Endothelial cell of umbilical vein (primary cell): ENCODE measurements at regions not wholly inside any gene's neighbourhood (a gene's known extent, or its start where the extent isn't known, plus 50 kb on each side); places are given as distances from the start of the nearest gene placed in this dataset.

Experiments used
- BruUV-seq: library from RNA; stranded (reverse); fragments of 400-500 nt; replicated peaks from 2 replicates; lab custom pipeline; 2021; lab: Mats Ljungman, UMichigan
- CTCF ChIA-PET: fragments of 300-600, 350-600 bp; sonication (Branson Sonifier 250); formaldehyde crosslinking; loops from one replicate; lab custom pipeline; 2021; ENCODE audit warnings: antibody characterized with exemption, inconsistent platforms; lab: Charles Lee
- POLR2A ChIA-PET: fragments of 300-600, 350-600 bp; sonication (Branson Sonifier 250); formaldehyde crosslinking; loops from one replicate; lab custom pipeline; 2021; ENCODE audit warnings: antibody characterized with exemption, inconsistent platforms; lab: Charles Lee
- DNase-seq: peaks from one replicate; pipeline ENCODE4 v3.0.0-alpha.2; 2011; ENCODE audit warnings: low read depth, low spot score
- FAIRE-seq: peaks from 2 replicates; lab custom pipeline; 2011; peaks lifted over from hg19 to GRCh38; lab: Jason Lieb, UNC
- H2AFZ ChIP-seq: 2 replicates; pipeline ENCODE4 v1.6.0; 2012; ENCODE audit warnings: low read depth, low read length, control low read depth, inconsistent platforms
- H3K27ac ChIP-seq: 2 replicates; pipeline ENCODE4 v1.5.1; 2011; ENCODE audit warnings: low read depth, mild to moderate bottlenecking, control low read depth, low read length, moderate library complexity; ENCODE audit not compliant: insufficient read depth
- H3K27me3 ChIP-seq, 2 experiments: 2 replicates each; pipeline versions ENCODE4 v1.6.0 to v1.6.1; 2011; ENCODE audit warnings: low read length in 2 of 2, mixed read lengths in 1 of 2; ENCODE audit not compliant: control insufficient read depth in 2 of 2, insufficient read depth in 2 of 2
- H3K36me3 ChIP-seq, 2 experiments: 2 replicates in 1 of 2; 3 replicates in 1 of 2; pipeline ENCODE4 v1.5.1; 2011; ENCODE audit warnings: low read length in 2 of 2, mild to moderate bottlenecking in 1 of 2, moderate library complexity in 1 of 2; ENCODE audit not compliant: control insufficient read depth in 2 of 2, insufficient read depth in 2 of 2; ENCODE audit errors: extremely low read depth in 1 of 2
- H3K4me1 ChIP-seq: 3 replicates; pipeline ENCODE4 v1.5.1; 2011; ENCODE audit warnings: mild to moderate bottlenecking, low read length; ENCODE audit not compliant: control insufficient read depth, insufficient read depth; ENCODE audit errors: extremely low read depth
- H3K4me2 ChIP-seq: 2 replicates; pipeline ENCODE4 v1.6.1; 2011; ENCODE audit warnings: low read length, control low read depth, mixed read lengths; ENCODE audit not compliant: insufficient read depth
- H3K4me3 ChIP-seq, 3 experiments: fragments of 200-600 bp in 1 of 3; sonication (generic), shearing (Covaris generic) in 1 of 3; replicated peaks in 1 of 3; 2 replicates each; pipeline ENCODE4 v1.5.1; 2011 to 2016; ENCODE audit warnings: control low read depth in 3 of 3, low read length in 3 of 3, mild to moderate bottlenecking in 2 of 3, inconsistent platforms in 1 of 3, low read depth in 1 of 3, moderate library complexity in 1 of 3; ENCODE audit not compliant: insufficient read depth in 1 of 3
- H3K79me2 ChIP-seq: 2 replicates; pipeline ENCODE4 v1.6.0; 2012; ENCODE audit warnings: low read length, inconsistent platforms; ENCODE audit not compliant: control insufficient read depth, insufficient read depth
- H3K9ac ChIP-seq: replicated peaks from 2 replicates; pipeline ENCODE3; 2011; ENCODE audit warnings: low read length, control low read depth; ENCODE audit not compliant: insufficient read depth; ENCODE audit errors: extremely low read depth
- H3K9me1 ChIP-seq: replicated peaks from 3 replicates; pipeline ENCODE4 v1.6.0; 2011; ENCODE audit warnings: mild to moderate bottlenecking, low read length; ENCODE audit not compliant: control insufficient read depth, insufficient read depth; ENCODE audit errors: extremely low read depth
- H3K9me3 ChIP-seq: replicated peaks from 2 replicates; pipeline ENCODE4 v1.5.1; 2012; ENCODE audit warnings: low read length, inconsistent platforms; ENCODE audit not compliant: control insufficient read depth, insufficient read depth
- H4K20me1 ChIP-seq: replicated peaks from 2 replicates; pipeline ENCODE3; 2011; ENCODE audit warnings: mild to moderate bottlenecking, low read length; ENCODE audit not compliant: control insufficient read depth, insufficient read depth; ENCODE audit errors: extremely low read depth
- EZH2 ChIP-seq: IDR thresholded peaks from 2 replicates; pipeline ENCODE4 v1.6.1; 2012; ENCODE audit warnings: borderline replicate concordance, low read depth, mild to moderate bottlenecking, moderate library complexity, low read length, inconsistent platforms; ENCODE audit not compliant: severe bottlenecking
- FOS ChIP-seq: IDR thresholded peaks from 2 replicates; pipeline ENCODE4 v1.6.1; 2011; ENCODE audit warnings: mild to moderate bottlenecking, low read length, moderate library complexity, borderline replicate concordance; ENCODE audit not compliant: insufficient read depth
- GATA2 ChIP-seq: IDR thresholded peaks from 2 replicates; pipeline ENCODE4 v1.7.0; 2011; ENCODE audit warnings: low read depth, mild to moderate bottlenecking, moderate library complexity, mixed read lengths, low read length; ENCODE audit not compliant: insufficient read length, insufficient read depth
- JUN ChIP-seq: IDR thresholded peaks from 2 replicates; pipeline ENCODE4 v1.6.1; 2011; ENCODE audit warnings: borderline replicate concordance, low read depth; ENCODE audit not compliant: insufficient read length, insufficient read depth
- MYC ChIP-seq: IDR thresholded peaks from one replicate; pipeline ENCODE4 v1.6.1; 2011; ENCODE audit warnings: mild to moderate bottlenecking, low read depth, low read length
- POLR2A ChIP-seq: IDR thresholded peaks from 2 replicates; pipeline ENCODE4 v1.6.1; 2012; ENCODE audit warnings: low read depth, mild to moderate bottlenecking, control low read depth, low read length
- POLR2AphosphoS5 ChIP-seq: IDR thresholded peaks from 2 replicates; pipeline ENCODE4 v1.6.1; 2012; ENCODE audit warnings: low read depth, mild to moderate bottlenecking, control low read depth, low read length, moderate library complexity; ENCODE audit not compliant: insufficient read depth
- dilution Hi-C: fragments of 300-500 bp; cut with MboI; formaldehyde crosslinking; loops from one replicate; pipeline ENCODE4 v1.15.0; 2019; ENCODE audit warnings: low sequenced_read_pairs; ENCODE audit not compliant: extremely low pct_ligation_motif_present
- intact Hi-C: fragments of 100-400 bp; cut with micrococcal nuclease; formaldehyde crosslinking; loops from one replicate; pipeline ENCODE4 v1.10.0; 2022
- TF ChIP-seq, protein P1 (sequence below), 2 donors: IDR thresholded peaks; 1 replicate in 1 of 2; 2 replicates in 1 of 2; pipeline ENCODE4 v1.5.1; 2011; ENCODE audit warnings: low read length in 2 of 2, mild to moderate bottlenecking in 2 of 2, moderate library complexity in 2 of 2, control low read depth in 1 of 2, inconsistent platforms in 1 of 2, low read depth in 1 of 2; ENCODE audit not compliant: insufficient read depth in 1 of 2; ENCODE audit errors: extremely low read depth in 1 of 2
- TF ChIP-seq, protein P2 (sequence below): IDR thresholded peaks from 2 replicates; pipeline ENCODE4 v1.6.1; 2011; ENCODE audit not compliant: insufficient read depth, insufficient read length

DNA sequence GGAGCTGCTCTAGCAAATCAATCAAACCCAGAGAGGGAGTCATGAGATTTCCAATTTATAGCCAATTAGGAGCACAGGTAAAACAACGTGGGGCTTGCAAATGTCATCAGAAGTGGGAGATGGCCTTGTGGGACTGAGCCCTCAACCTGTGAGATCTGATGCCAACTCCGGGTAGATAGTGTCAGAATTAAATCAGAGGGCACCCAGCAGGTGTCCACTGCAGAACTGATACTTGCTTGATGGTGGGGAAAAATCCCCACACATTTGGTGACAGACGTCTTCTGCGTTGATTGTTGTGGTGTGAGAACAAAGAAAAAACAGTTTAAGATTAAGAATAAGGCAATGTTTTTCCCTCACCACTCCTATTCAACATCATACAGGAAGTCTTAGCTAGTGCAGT is 1402.8 kb downstream of the RAPGEF2 start:
- POLR2A ChIA-PET = no interaction called here
- Histone ChIP-seq H3K27ac (no peak overlapping the region), H3K9me1 (no peaks in the 10 kb centered on the region), H3K9ac (no peak overlapping the region), H4K20me1 (no peaks in the 10 kb centered on the region), H3K4me1 (no peaks in the 10 kb centered on the region), H3K4me3 (no peak overlapping the region), H2AFZ (no peak overlapping the region), H3K9me3 (peaks cover 1% of the 10 kb centered on the region), H3K4me2 (no peak overlapping the region), H3K79me2 (no peaks in the 10 kb centered on the region), H3K27me3 (no peaks in the 10 kb centered on the region), H3K36me3 (no peaks in the 10 kb centered on the region)
- DNase-seq (no peak), FAIRE-seq (no peak)
- BruUV-seq = no TSS peak
- intact Hi-C loops (no loop called here), dilution Hi-C loops (no loop called here)
- TF ChIP-seq, protein P1, sequence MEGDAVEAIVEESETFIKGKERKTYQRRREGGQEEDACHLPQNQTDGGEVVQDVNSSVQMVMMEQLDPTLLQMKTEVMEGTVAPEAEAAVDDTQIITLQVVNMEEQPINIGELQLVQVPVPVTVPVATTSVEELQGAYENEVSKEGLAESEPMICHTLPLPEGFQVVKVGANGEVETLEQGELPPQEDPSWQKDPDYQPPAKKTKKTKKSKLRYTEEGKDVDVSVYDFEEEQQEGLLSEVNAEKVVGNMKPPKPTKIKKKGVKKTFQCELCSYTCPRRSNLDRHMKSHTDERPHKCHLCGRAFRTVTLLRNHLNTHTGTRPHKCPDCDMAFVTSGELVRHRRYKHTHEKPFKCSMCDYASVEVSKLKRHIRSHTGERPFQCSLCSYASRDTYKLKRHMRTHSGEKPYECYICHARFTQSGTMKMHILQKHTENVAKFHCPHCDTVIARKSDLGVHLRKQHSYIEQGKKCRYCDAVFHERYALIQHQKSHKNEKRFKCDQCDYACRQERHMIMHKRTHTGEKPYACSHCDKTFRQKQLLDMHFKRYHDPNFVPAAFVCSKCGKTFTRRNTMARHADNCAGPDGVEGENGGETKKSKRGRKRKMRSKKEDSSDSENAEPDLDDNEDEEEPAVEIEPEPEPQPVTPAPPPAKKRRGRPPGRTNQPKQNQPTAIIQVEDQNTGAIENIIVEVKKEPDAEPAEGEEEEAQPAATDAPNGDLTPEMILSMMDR (IDR thresholded peaks at IDR 0.05; ENCODE audit: extremely low read depth in 1 of 2, insufficient read depth in 1 of 2, low read depth in 1 of 2, low read length in 2 of 2) = no peak
- TF ChIP-seq GATA2 (no peak), POLR2A (no peak), MYC (no peak), EZH2 (no peak), FOS (no peak), JUN (no peak), POLR2AphosphoS5 (no peak)
- TF ChIP-seq, protein P2, sequence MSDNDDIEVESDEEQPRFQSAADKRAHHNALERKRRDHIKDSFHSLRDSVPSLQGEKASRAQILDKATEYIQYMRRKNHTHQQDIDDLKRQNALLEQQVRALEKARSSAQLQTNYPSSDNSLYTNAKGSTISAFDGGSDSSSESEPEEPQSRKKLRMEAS = no peak
- CTCF ChIA-PET = no interaction called here
